ENCODE measurements at regions not wholly inside any gene's neighbourhood (a gene's known extent, or its start where the extent isn't known, plus 50 kb on each side); places are given as distances from the start of the nearest gene placed in this dataset.

GRCh38 chr11:19661827-19662226, 50.8 kb upstream of the NAV2 start:
- H3K27me3 Mint-ChIP-seq (ENCODE audit: unreplicated experiment), result peaks cover 4% of the 10 kb centered on the region
- H3K4me1 Mint-ChIP-seq (ENCODE audit: unreplicated experiment), result peaks cover 17% of the 10 kb centered on the region
- no peak overlapping the region for H3K27ac Mint-ChIP-seq (ENCODE audit: unreplicated experiment)
- DNase-seq (ENCODE audit: low spot score), result no peak
- TF ChIP-seq CTCF (IDR thresholded peaks at IDR 0.05; ENCODE audit: unreplicated experiment), result no peak
- no peaks in the 10 kb centered on the region for H3K9me3 Mint-ChIP-seq (ENCODE audit: unreplicated experiment)
- no peak overlapping the region for H3K4me3 Mint-ChIP-seq (ENCODE audit: unreplicated experiment)
- H3K36me3 Mint-ChIP-seq (ENCODE audit: low read depth, unreplicated experiment), result no peaks in the 10 kb centered on the region

GRCh38 chr11:19660076-19660475, 52.6 kb upstream of the NAV2 start:
- H3K36me3 Mint-ChIP-seq (ENCODE audit: low read depth, unreplicated experiment), result no peaks in the 10 kb centered on the region
- no peak overlapping the region for H3K4me3 Mint-ChIP-seq (ENCODE audit: unreplicated experiment)
- no peak overlapping the region for H3K27ac Mint-ChIP-seq (ENCODE audit: unreplicated experiment)
- TF ChIP-seq CTCF (IDR thresholded peaks at IDR 0.05; ENCODE audit: unreplicated experiment), result no peak
- H3K4me1 Mint-ChIP-seq (ENCODE audit: unreplicated experiment), result peaks cover 16% of the 10 kb centered on the region
- no peak for DNase-seq (ENCODE audit: low spot score)
- no peaks in the 10 kb centered on the region for H3K9me3 Mint-ChIP-seq (ENCODE audit: unreplicated experiment)
- H3K27me3 Mint-ChIP-seq (ENCODE audit: unreplicated experiment), result peaks cover 2% of the 10 kb centered on the region

GRCh38 chr11:19659529-19659928, 53.1 kb upstream of the NAV2 start:
- TF ChIP-seq CTCF (IDR thresholded peaks at IDR 0.05; ENCODE audit: unreplicated experiment), result no peak

GRCh38 chr11:19658344-19658743, 54.3 kb upstream of the NAV2 start:
- Mint-ChIP-seq H3K27me3 (ENCODE audit: unreplicated experiment) (peaks cover 2% of the 10 kb centered on the region), H3K36me3 (ENCODE audit: low read depth, unreplicated experiment) (no peaks in the 10 kb centered on the region), H3K27ac (ENCODE audit: unreplicated experiment) (no peak overlapping the region), H3K9me3 (ENCODE audit: unreplicated experiment) (no peaks in the 10 kb centered on the region), H3K4me3 (ENCODE audit: unreplicated experiment) (no peak overlapping the region), H3K4me1 (ENCODE audit: unreplicated experiment) (peaks cover 6% of the 10 kb centered on the region)
- TF ChIP-seq CTCF (IDR thresholded peaks at IDR 0.05; ENCODE audit: unreplicated experiment), result no peak
- DNase-seq (ENCODE audit: low spot score), result no peak

More at GRCh38 chr11:19659529-19659928, 53.1 kb upstream of the NAV2 start:
- H3K27me3 Mint-ChIP-seq (ENCODE audit: unreplicated experiment), result peaks cover 2% of the 10 kb centered on the region
- no peaks in the 10 kb centered on the region for H3K9me3 Mint-ChIP-seq (ENCODE audit: unreplicated experiment)
- DNase-seq (ENCODE audit: low spot score), result no peak
- H3K4me1 Mint-ChIP-seq (ENCODE audit: unreplicated experiment), result peaks cover 11% of the 10 kb centered on the region
- H3K27ac Mint-ChIP-seq (ENCODE audit: unreplicated experiment), result no peak overlapping the region
- no peaks in the 10 kb centered on the region for H3K36me3 Mint-ChIP-seq (ENCODE audit: low read depth, unreplicated experiment)
- H3K4me3 Mint-ChIP-seq (ENCODE audit: unreplicated experiment), result no peak overlapping the region

GRCh38 chr11:19656140-19656541, 56.5 kb upstream of the NAV2 start:
- Mint-ChIP-seq H3K4me1 (ENCODE audit: unreplicated experiment) (no peaks in the 10 kb centered on the region), H3K9me3 (ENCODE audit: unreplicated experiment) (no peaks in the 10 kb centered on the region), H3K4me3 (ENCODE audit: unreplicated experiment) (no peak overlapping the region), H3K27me3 (ENCODE audit: unreplicated experiment) (peaks cover 2% of the 10 kb centered on the region), H3K36me3 (ENCODE audit: low read depth, unreplicated experiment) (no peaks in the 10 kb centered on the region), H3K27ac (ENCODE audit: unreplicated experiment) (no peak overlapping the region)
- no peak for DNase-seq (ENCODE audit: low spot score)
- no peak for TF ChIP-seq CTCF (IDR thresholded peaks at IDR 0.05; ENCODE audit: unreplicated experiment)
